ENCODE measurements at regions not wholly inside any gene's neighbourhood (a gene's known extent, or its start where the extent isn't known, plus 50 kb on each side); places are given as distances from the start of the nearest gene placed in this dataset.

DNA sequence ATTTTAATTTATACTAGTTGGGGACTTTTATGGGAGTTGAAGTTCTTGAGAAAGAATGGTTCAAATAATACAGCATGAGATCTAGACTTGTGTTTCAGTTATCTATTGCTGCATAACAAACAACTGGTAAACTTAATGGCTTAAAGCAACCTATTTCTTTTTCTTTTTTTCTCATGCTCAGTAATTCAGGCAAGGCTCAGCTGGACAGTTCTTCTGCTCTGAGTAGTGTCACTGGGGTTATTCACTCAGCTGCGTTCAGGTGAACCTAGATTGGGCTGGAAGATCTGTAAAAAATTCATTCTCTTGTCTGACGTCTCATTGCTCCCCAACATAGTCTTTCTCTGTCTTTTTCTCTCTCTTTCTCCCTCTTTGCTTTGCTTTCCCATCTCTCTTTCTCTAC, 291.7 kb downstream of the GBA3 start:
- Histone ChIP-seq H2AK5ac (ENCODE audit: insufficient read length, low read length) (no peak overlapping the region), H3K14ac (ENCODE audit: insufficient read depth, low read length) (no peak overlapping the region), H3K4me1 (ENCODE audit: insufficient read depth, low read length) (no peaks in the 10 kb centered on the region), H2BK120ac (ENCODE audit: low read depth, low read length, poor library complexity, severe bottlenecking) (no peak overlapping the region), H3K56ac (ENCODE audit: insufficient read length, low read depth, low read length) (no peak overlapping the region), H3K23ac (ENCODE audit: insufficient read length, low read depth, low read length) (no peak overlapping the region), H2BK12ac (ENCODE audit: insufficient read length, low read depth, low read length) (no peak overlapping the region), H3K79me1 (ENCODE audit: insufficient read depth, low read depth, low read length, poor library complexity, severe bottlenecking) (no peaks in the 10 kb centered on the region), H3K27ac (ENCODE audit: insufficient read length, low read depth, low read length) (no peak overlapping the region), H2AFZ (ENCODE audit: low read length) (no peak overlapping the region), H2BK20ac (ENCODE audit: low read depth, low read length, poor library complexity, severe bottlenecking) (no peak overlapping the region), H3K79me2 (ENCODE audit: insufficient read depth, low read length) (no peaks in the 10 kb centered on the region), H4K20me1 (ENCODE audit: control insufficient read depth, insufficient read depth, insufficient read length) (no peaks in the 10 kb centered on the region), H2BK15ac (ENCODE audit: low read depth, low read length) (no peak overlapping the region), H3K23me2 (ENCODE audit: insufficient read length, low read depth, low read length, poor library complexity, severe bottlenecking) (no peaks in the 10 kb centered on the region), H3K9me3 (ENCODE audit: control insufficient read depth, low read depth, low read length) (no peaks in the 10 kb centered on the region), H3T11ph (ENCODE audit: low read length) (no peak overlapping the region), H4K91ac (ENCODE audit: insufficient read length, low read depth, low read length) (no peak overlapping the region), H4K8ac (replicated peaks; ENCODE audit: insufficient read length, low read depth, low read length) (no peak overlapping the region), H2BK5ac (ENCODE audit: insufficient read length, low read length) (no peak overlapping the region), H3K4me2 (ENCODE audit: insufficient read depth, insufficient read length, low read length) (no peak overlapping the region), H4K5ac (ENCODE audit: insufficient read length, low read depth, low read length) (no peak overlapping the region), H3K4ac (ENCODE audit: low read depth, low read length) (no peak overlapping the region), H3K9ac (ENCODE audit: extremely low read depth, insufficient read length, low read length) (no peak overlapping the region), H3K18ac (ENCODE audit: insufficient read length, low read depth, low read length) (no peak overlapping the region), H3K27me3 (ENCODE audit: insufficient read depth, low read length) (no peaks in the 10 kb centered on the region)
- Mint-ChIP-seq H3K27ac (no peak overlapping the region), H3K27me3 (ENCODE audit: low read depth) (no peaks in the 10 kb centered on the region), H3K9me3 (peaks cover 5 to 14% of the 10 kb centered on the region in 2 experiments; a peak in 4 of 5 replicates), H3K36me3 (ENCODE audit: insufficient read depth in 1 of 3, low read depth in 3 of 3) (peaks cover 0 to 4% (median 3%) of the 10 kb centered on the region in 3 experiments; a peak in 5 of 7 replicates), H3K4me3 (no peak overlapping the region), H3K4me1 (no peaks in the 10 kb centered on the region)
- WGBS (ENCODE audit: extremely low coverage, insufficient read length, low lambda C conversion rate) = no CpG with 5 or more reads among the region's 2 CpGs
- no peak for DNase-seq
- TF ChIP-seq, protein P1, sequence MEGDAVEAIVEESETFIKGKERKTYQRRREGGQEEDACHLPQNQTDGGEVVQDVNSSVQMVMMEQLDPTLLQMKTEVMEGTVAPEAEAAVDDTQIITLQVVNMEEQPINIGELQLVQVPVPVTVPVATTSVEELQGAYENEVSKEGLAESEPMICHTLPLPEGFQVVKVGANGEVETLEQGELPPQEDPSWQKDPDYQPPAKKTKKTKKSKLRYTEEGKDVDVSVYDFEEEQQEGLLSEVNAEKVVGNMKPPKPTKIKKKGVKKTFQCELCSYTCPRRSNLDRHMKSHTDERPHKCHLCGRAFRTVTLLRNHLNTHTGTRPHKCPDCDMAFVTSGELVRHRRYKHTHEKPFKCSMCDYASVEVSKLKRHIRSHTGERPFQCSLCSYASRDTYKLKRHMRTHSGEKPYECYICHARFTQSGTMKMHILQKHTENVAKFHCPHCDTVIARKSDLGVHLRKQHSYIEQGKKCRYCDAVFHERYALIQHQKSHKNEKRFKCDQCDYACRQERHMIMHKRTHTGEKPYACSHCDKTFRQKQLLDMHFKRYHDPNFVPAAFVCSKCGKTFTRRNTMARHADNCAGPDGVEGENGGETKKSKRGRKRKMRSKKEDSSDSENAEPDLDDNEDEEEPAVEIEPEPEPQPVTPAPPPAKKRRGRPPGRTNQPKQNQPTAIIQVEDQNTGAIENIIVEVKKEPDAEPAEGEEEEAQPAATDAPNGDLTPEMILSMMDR (conservative IDR thresholded peaks at IDR 0.05) = no peak
